Tibial artery (tissue), 4 donors: ENCODE measurements at regions not wholly inside any gene's neighbourhood (a gene's known extent, or its start where the extent isn't known, plus 50 kb on each side); places are given as distances from the start of the nearest gene placed in this dataset.

ENCODE experiments used
- DNase-seq, 2 donors: peaks; one replicate each; pipeline ENCODE4 v3.0.0-alpha.2; 2019
- H3K27ac ChIP-seq, 2 donors: fragments of 200-600 bp; sonication (generic) in 1 of 2; 1 replicate in 1 of 2; 2 replicates in 1 of 2; pipeline ENCODE4 v1.5.1; 2018 to 2019; ENCODE audit warnings: mild to moderate bottlenecking in 1 of 2
- H3K27me3 ChIP-seq, 2 donors: fragments of 200-600 bp; sonication (generic) in 1 of 2; one replicate each; pipeline versions ENCODE4 v1.5.1 to v1.6.0; 2016 to 2019
- H3K36me3 ChIP-seq, 3 donors: fragments of 200-600 bp; sonication (generic) in 2 of 3; one replicate each; pipeline ENCODE4 v1.5.1; 2016 to 2019; ENCODE audit warnings: mild to moderate bottlenecking in 2 of 3
- H3K4me1 ChIP-seq, 4 donors: fragments of 200-600 bp; sonication (generic) in 2 of 4; 1 replicate in 3 of 4; 2 replicates in 1 of 4; pipeline ENCODE4 v1.5.1; 2016 to 2019
- H3K4me3 ChIP-seq, 2 donors: fragments of 200-600 bp; sonication (generic) in 1 of 2; 1 replicate in 1 of 2; 2 replicates in 1 of 2; pipeline ENCODE4 v1.5.1; 2018 to 2019; ENCODE audit warnings: mild to moderate bottlenecking in 2 of 2
- H3K9me3 ChIP-seq, 3 donors: fragments of 200-600 bp; sonication (generic) in 1 of 3; one replicate each; pipeline ENCODE4 v1.5.1; 2016 to 2019
- intact Hi-C: fragments of 100-400 bp; cut with DNase I; formaldehyde crosslinking; loops from one replicate; pipeline ENCODE4 v1.15.0; 2023; ENCODE audit warnings: low total_unique reads
- TF ChIP-seq, protein P1 (sequence below), 2 experiments: fragments of 200-600 bp in 1 of 2; fragments of 450-650 bp in 1 of 2; IDR thresholded peaks; one replicate each; pipeline ENCODE4 v1.5.1; 2017 to 2019; ENCODE audit warnings: antibody characterized with exemption in 2 of 2, mild to moderate bottlenecking in 1 of 2, moderate library complexity in 1 of 2

DNA sequence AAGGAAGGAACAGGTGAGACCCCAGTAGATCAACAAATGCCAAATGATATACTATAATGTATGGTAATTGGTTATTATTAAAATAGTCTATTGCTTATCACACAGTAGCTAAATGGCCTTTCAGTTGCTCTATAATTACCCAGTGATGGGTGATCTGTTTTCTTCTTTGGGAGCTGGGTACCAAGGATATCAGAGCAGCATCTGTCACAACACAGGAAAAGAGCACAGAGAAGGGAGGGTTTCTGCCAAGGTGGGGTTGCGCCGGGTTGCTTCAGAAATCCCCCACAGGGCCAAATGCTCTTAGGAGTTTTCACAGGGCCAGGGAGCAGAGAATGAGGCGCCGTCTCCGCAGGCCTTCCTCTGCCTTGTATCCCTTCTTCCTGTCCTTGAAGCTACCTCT lies 469.4 kb downstream of the INSC start:
- no peak overlapping the region for H3K4me3 ChIP-seq
- no peaks in the 10 kb centered on the region for H3K27me3 ChIP-seq
- TF ChIP-seq, protein P1, sequence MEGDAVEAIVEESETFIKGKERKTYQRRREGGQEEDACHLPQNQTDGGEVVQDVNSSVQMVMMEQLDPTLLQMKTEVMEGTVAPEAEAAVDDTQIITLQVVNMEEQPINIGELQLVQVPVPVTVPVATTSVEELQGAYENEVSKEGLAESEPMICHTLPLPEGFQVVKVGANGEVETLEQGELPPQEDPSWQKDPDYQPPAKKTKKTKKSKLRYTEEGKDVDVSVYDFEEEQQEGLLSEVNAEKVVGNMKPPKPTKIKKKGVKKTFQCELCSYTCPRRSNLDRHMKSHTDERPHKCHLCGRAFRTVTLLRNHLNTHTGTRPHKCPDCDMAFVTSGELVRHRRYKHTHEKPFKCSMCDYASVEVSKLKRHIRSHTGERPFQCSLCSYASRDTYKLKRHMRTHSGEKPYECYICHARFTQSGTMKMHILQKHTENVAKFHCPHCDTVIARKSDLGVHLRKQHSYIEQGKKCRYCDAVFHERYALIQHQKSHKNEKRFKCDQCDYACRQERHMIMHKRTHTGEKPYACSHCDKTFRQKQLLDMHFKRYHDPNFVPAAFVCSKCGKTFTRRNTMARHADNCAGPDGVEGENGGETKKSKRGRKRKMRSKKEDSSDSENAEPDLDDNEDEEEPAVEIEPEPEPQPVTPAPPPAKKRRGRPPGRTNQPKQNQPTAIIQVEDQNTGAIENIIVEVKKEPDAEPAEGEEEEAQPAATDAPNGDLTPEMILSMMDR (IDR thresholded peaks at IDR 0.05): no peak
- no peaks in the 10 kb centered on the region for H3K4me1 ChIP-seq
- intact Hi-C loops: no loop called here
- no peak for DNase-seq
- no peak overlapping the region for H3K27ac ChIP-seq
- no peaks in the 10 kb centered on the region for H3K9me3 ChIP-seq
- H3K36me3 ChIP-seq: no peaks in the 10 kb centered on the region

DNA sequence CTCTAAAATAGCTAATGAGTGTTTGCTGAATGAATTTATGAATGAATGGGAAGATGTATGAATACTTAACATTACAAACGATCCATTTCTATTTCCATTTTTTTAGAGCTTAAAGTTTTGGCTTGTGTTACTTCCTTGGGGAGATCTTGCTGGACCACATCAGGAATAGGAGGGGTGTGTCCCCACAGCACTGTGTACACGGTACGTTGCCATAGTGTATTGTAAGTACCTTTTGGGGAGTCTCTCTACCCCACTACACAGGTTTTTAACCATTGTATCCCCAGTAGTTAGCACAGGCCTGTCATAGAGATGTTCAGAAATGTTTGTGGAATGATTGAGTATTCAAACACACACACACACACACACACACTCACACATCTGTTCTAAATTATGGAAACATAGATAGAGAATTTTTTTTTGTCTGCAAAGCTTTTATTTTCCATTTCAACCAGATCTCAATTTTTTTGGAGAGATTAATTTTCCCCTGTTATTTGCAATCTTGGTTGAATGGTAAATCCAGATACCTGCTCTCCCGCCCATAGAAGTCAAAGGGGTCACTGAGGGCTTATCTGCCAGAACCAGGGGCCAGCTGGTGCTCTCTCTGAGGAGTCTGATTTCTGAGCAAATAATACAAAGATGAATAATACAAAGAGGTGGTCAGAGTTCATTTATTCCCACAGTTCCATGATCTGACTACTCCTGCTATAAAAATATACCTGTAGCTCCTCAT lies 471.0 kb downstream of the INSC start:
- no peaks in the 10 kb centered on the region for H3K36me3 ChIP-seq
- no peak for DNase-seq
- no peaks in the 10 kb centered on the region for H3K4me1 ChIP-seq
- H3K27ac ChIP-seq: no peak overlapping the region
- no peak overlapping the region for H3K4me3 ChIP-seq
- no peaks in the 10 kb centered on the region for H3K27me3 ChIP-seq
- no peaks in the 10 kb centered on the region for H3K9me3 ChIP-seq
- TF ChIP-seq, protein P1 (IDR thresholded peaks at IDR 0.05): no peak
- intact Hi-C loops: no loop called here

DNA sequence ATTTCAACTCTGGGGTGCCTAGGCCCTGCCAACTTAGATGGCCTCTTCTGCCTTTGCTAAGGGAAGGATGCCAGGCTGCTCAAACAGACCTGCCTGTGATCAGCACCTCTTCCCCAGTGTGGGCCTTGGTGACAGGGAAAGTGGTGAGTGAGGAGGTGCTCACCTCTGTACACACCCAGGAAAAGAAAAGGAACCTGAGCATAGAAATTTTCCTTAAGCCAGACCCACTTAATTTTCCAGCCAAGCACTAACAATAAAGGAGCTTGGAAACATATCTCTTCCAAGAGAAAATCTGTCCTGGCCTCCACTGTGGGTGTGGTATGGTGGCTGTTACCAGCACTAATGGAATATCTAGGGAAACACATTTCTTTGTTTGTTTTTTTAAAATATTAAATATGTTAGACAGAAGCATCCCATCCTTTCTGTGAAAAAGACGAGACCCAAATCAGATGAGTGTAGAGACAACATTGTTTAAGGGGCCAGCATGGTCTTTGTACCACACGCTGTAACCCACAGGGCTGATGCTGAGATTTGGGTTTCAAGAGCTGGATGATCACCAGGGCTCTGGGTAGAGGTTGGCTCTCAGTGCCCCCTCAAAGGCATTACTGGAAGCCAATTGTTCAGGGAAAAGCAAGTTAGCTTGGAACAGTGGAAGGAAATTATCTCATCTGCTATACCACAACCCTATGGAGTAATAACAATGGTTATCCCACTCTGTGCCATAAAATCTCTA lies 472.2 kb downstream of the INSC start:
- Histone ChIP-seq H3K9me3 (no peaks in the 10 kb centered on the region), H3K27ac (no peak overlapping the region), H3K36me3 (no peaks in the 10 kb centered on the region), H3K4me3 (no peak overlapping the region), H3K4me1 (no peaks in the 10 kb centered on the region), H3K27me3 (no peaks in the 10 kb centered on the region)
- intact Hi-C loops: no loop called here
- TF ChIP-seq, protein P1 (IDR thresholded peaks at IDR 0.05): no peak
- no peak for DNase-seq

DNA sequence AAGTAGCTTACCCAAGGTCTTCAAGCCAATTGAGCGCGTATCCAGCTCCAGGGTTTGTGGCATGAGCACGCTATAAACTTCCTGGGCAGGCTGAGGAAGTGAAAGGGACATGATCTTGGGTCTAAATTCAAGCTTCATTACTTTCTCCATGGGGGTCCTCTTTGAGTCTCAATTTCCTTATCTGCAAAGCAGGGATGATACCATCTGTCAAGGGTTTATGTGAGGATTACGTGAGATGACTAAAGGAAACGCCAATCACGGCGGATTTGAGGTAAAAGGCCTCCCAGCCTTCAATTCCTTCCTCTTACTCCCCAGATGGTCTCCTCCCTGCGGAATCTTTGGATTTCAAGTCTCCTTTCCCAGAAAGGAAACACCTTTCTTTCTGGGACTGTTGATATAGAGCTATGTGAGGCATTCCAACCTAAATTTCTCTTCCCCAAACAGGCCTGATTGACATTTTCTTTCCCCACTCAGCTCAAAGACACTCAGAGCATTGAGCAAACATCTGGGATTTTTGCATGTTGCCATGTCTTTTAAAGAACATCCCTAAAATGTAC lies 474.4 kb downstream of the INSC start:
- Histone ChIP-seq H3K27me3 (no peaks in the 10 kb centered on the region), H3K4me1 (no peaks in the 10 kb centered on the region), H3K36me3 (no peaks in the 10 kb centered on the region), H3K9me3 (no peaks in the 10 kb centered on the region), H3K4me3 (no peak overlapping the region), H3K27ac (no peak overlapping the region)
- DNase-seq: no peak
- TF ChIP-seq, protein P1 (IDR thresholded peaks at IDR 0.05): no peak
- intact Hi-C loops: no loop called here

DNA sequence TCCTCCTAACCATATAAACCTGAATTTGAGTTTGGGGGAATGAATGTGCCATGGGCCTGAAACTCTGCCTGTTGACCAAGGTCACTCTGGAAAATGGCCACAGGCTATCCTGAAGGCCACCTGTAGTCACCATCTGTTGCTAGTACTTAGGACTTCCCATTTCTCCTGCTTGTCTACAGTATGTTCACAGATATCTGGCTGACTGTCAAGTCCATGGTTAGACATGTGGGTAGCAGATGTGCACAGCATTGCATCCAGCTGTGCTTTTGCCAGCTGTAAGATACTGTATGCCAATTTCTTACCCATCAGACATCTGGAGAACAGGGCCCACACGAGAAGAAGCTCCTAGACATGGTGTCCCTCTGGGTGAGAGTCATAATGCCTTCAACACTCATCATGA lies 475.4 kb downstream of the INSC start:
- Histone ChIP-seq H3K4me1 (peaks cover 0 to 7% (median 2%) of the 10 kb centered on the region in 4 donors), H3K27ac (no peak overlapping the region), H3K36me3 (no peaks in the 10 kb centered on the region), H3K9me3 (no peaks in the 10 kb centered on the region), H3K4me3 (no peak overlapping the region), H3K27me3 (no peaks in the 10 kb centered on the region)
- no peak for DNase-seq
- TF ChIP-seq, protein P1 (IDR thresholded peaks at IDR 0.05): no peak
- intact Hi-C loops: no loop called here
